GM19240 (cell line): ENCODE measurements at regions not wholly inside any gene's neighbourhood (a gene's known extent, or its start where the extent isn't known, plus 50 kb on each side); places are given as distances from the start of the nearest gene placed in this dataset.

Source experiments
- DNase-seq: peaks from one replicate; pipeline ENCODE4 v3.0.0; 2011; ENCODE audit warnings: low spot score; ENCODE audit not compliant: insufficient read length

DNA sequence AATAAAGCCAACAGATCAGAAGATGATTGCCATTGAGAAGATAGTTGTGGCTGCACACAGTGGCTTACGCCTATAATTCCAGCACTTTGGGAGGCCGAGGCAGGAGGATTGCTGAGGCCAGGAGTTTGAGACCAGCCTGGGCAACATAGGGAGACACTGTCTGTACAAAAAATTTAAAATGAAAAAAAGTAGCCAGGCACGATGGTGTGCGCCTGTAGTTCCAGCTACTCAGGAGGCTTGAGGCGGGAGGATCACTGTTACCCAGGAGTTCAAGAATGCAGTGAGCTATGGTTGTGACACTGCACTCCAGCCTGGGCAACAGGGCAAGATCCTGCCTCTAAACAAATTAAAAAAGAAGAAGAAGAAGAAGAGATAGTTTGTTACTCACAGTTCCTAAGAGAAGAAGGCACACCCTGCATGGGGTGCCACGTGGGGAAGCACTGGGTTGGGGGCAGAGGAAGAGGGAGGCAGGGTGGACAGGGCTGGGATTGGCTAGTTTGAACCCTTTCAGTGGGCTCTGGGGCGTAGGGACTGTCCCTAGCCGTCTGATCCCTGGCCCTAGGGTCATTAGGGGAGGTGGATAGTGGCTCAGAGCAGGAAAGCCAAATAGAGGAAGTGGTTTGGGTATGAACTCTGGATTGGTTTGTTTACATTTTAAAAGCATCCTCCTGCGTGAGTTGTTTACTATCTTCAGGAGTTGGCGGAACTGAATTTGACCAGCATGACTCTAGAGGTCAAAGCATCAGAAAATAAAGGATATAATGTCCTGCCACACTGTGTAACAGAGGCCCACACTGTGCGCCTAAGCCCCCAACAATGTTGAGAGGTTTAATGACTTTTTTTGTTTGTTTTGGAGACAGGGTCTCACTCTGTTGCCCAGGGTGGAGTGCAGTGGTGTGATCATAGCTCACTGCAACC lies 60.5 kb upstream of the MEDAG start:
- no peak for DNase-seq

DNA sequence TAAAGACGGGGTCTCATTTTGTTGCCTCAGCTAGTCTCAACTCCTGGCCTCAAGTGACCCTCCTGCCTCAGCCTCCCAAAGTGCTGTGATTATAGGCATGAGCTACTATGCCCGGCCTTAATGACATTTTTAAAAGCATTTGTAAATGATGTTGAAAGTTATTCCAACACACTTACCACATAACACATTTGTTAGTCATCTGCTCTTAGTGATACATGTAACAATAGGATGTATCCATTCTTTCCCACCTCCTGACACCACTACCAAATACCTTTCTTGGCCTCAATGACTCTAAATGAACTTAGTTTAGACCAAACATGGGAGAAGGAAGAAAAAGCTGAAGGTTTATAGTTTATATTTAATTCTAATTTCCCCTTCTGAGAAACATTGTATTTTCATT lies 59.8 kb upstream of the MEDAG start:
- no peak for DNase-seq

DNA sequence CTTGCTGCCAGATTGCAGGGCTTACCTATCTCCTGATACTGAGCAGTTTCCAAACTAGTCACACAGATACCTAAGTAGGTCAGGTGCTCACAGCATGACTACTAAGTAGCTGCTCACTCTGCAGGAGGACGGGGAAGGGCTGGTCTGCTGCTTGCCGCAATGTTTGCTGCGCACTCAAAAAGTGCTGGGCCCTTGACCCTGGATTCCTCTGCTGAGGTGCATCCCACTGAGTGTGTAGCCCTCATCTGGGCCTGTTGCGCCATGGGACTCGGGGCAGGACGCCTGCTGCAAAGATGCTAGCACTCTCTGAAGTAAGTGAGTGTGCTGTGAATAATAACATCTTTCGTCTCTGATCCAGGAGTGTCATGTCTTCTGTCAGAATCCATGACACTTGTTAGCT lies 59.2 kb upstream of the MEDAG start:
- DNase-seq, result no peak

DNA sequence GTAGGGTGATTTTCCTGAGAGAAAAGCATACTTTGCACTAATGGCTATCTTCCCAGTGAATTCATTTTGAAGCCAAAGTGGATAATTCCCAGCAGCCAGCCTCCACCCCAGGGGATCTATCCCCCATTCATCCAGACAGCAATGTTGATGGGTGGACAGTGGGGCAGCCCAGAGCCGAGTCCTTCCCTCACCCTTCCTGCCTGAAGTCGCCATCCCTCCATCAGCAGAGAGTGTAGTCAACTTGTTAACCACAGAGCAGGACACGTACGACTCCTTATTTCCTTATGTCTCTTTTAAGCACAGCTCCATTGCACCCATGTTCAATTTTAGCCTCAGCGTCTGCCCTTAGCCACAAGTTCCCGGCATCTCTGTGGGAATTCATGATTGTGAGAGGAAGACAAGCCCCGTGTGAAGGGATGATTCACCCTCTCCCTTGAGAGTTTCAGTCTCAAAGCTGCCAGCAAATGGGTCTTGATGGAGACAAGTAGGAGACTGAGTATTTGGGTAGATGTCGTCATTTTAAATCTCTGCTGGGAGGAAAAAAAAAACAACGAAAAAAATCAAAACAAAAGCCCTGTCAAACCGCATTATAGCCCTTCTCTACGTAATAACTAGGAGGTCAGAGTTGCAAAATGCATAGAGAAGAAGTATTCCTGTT lies 58.3 kb upstream of the MEDAG start:
- DNase-seq, result no peak

GRCh38 chr13:30848332-30849027 lies 57.6 kb upstream of the MEDAG start:
- no peak for DNase-seq

DNA sequence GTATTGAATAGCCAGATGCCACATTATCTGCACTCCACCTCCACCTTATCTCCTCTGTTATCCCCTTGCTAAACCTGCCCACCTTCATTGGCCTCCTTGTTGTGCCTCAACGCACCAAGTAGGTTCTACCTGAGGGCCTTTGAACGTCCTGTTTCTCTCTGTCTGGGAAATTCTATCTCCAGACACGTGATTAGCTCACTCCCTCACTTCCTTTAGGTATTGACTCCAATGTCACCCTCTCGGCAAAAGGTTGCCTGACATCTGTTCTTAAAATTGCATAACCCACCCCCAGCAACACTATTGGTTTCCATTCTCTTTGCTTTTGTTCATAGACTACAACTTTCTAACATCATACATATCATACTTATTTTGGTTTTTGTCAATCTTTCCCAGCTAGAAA lies 56.5 kb upstream of the MEDAG start:
- DNase-seq, result no peak

- no peak for DNase-seq
Measured at GRCh38 chr13:30850204-30850866, 55.7 kb upstream of the MEDAG start.

- no peak for DNase-seq
Measured at GRCh38 chr13:30850867-30851211, 55.2 kb upstream of the MEDAG start.

GRCh38 chr13:30851697-30852096 lies 54.4 kb upstream of the MEDAG start:
- DNase-seq, result peak; percentile 51

DNA sequence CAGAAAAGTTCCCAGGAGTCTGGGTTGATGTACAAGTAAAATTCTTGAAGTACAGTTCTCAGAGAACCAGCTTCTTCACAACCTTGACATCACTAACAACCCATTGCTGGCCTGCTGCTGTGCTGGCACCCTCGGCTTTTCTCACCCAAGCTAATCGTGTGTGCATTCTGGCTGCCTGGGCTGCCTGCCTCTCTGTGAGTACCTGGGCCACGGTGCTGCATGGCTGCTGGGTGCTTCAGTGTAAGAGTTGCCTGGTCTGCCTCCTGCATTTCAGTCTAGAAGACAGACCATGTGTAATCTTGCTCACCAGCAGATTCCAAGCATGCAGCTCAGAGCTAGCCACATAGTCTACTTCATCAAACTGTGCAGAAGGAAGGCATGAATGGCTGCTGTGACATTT lies 50.5 kb upstream of the MEDAG start:
- DNase-seq, result no peak

GRCh38 chr13:30856005-30856790 lies 49.9 kb upstream of the MEDAG start:
- no peak for DNase-seq
